Muscle layer of duodenum (tissue), 2 donors: ENCODE measurements at regions not wholly inside any gene's neighbourhood (a gene's known extent, or its start where the extent isn't known, plus 50 kb on each side); places are given as distances from the start of the nearest gene placed in this dataset.

Source experiments
- H3K27ac ChIP-seq: one replicate; pipeline ENCODE4 v1.7.0; 2013; ENCODE audit warnings: mild to moderate bottlenecking, low read length
- H3K27me3 ChIP-seq: one replicate; pipeline ENCODE4 v1.7.0; 2013; ENCODE audit warnings: low read depth, mild to moderate bottlenecking, control low read depth, low read length
- H3K36me3 ChIP-seq, 2 donors: one replicate each; pipeline ENCODE4 v1.7.0; 2013; ENCODE audit warnings: low read length in 2 of 2, control low read depth in 1 of 2, mild to moderate bottlenecking in 1 of 2; ENCODE audit not compliant: insufficient read depth in 2 of 2, control insufficient read depth in 1 of 2
- H3K4me1 ChIP-seq, 2 donors: one replicate each; pipeline ENCODE4 v1.7.0; 2013; ENCODE audit warnings: low read length in 2 of 2, mild to moderate bottlenecking in 2 of 2, control low read depth in 1 of 2, moderate library complexity in 1 of 2; ENCODE audit not compliant: insufficient read depth in 2 of 2, control insufficient read depth in 1 of 2
- H3K4me3 ChIP-seq, 2 donors: one replicate each; pipeline ENCODE4 v1.7.0; 2013; ENCODE audit warnings: low read length in 2 of 2, low read depth in 1 of 2, mild to moderate bottlenecking in 1 of 2
- H3K9me3 ChIP-seq, 2 donors: one replicate each; pipeline ENCODE4 v1.7.0; 2013; ENCODE audit warnings: low read length in 2 of 2, control low read depth in 1 of 2, mild to moderate bottlenecking in 1 of 2; ENCODE audit not compliant: control insufficient read depth in 1 of 2
- donor health status: healthy.

GRCh38 chr10:129365767-129366402, 101.2 kb upstream of the MGMT start:
- no peaks in the 10 kb centered on the region for H3K4me1 ChIP-seq
- H3K27ac ChIP-seq, result no peak overlapping the region
- no peaks in the 10 kb centered on the region for H3K27me3 ChIP-seq
- no peak overlapping the region for H3K4me3 ChIP-seq
- no peaks in the 10 kb centered on the region for H3K9me3 ChIP-seq
- no peaks in the 10 kb centered on the region for H3K36me3 ChIP-seq

- Histone ChIP-seq H3K27me3 (no peaks in the 10 kb centered on the region), H3K9me3 (no peaks in the 10 kb centered on the region), H3K4me1 (no peaks in the 10 kb centered on the region), H3K27ac (no peak overlapping the region), H3K36me3 (no peaks in the 10 kb centered on the region), H3K4me3 (no peak overlapping the region)
These were observed 100.6 kb upstream of the MGMT start for GRCh38 chr10:129366450-129366849.

DNA sequence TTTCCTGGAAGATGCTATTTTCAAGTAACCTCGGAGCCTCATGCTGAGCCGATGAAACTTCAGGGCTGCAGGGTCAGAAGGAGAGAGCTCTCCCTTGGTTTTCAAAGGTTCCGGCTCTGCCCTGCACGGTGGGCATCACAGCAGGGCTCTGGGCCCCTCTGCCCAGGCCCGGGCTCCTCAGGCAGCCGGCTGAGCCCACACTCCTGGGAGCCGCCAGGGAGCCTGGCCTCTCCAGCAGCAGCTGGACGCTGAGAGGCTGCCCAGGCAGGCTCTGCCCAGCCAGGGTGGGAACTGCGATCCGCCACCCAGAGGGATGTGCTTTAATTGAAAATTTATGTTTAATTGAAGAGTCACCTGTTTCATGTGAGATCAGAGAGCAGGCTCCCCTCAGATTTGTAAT, 97.5 kb upstream of the MGMT start:
- H3K4me1 ChIP-seq, result no peaks in the 10 kb centered on the region

DNA sequence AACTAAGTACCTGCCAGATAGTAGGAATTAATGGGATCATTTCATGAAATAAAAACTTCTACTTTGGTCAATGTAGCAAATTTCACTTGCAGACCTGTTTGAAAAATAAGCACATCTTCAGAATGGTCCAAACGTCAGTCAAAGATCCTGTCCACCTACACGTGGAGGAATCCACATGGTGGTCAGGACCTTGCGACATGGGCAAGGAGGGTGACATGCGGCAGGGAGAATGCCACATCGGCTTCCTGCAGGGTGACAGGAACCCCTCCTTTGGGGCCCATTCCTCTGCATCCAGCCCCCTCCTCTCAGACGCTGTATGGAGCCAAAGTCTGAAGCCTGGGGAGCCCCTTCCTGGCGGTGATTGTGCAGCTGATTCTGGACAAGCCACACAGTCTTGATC, 95.5 kb upstream of the MGMT start:
- H3K27ac ChIP-seq, result no peak overlapping the region
- H3K9me3 ChIP-seq, result no peaks in the 10 kb centered on the region
- no peak overlapping the region for H3K4me3 ChIP-seq
- H3K27me3 ChIP-seq, result no peaks in the 10 kb centered on the region
- no peaks in the 10 kb centered on the region for H3K4me1 ChIP-seq
- no peaks in the 10 kb centered on the region for H3K36me3 ChIP-seq

More for the DNA sequence above, 97.5 kb upstream of the MGMT start:
- Histone ChIP-seq H3K9me3 (no peaks in the 10 kb centered on the region), H3K4me3 (no peak overlapping the region), H3K27ac (no peak overlapping the region), H3K27me3 (no peaks in the 10 kb centered on the region), H3K36me3 (no peaks in the 10 kb centered on the region)

DNA sequence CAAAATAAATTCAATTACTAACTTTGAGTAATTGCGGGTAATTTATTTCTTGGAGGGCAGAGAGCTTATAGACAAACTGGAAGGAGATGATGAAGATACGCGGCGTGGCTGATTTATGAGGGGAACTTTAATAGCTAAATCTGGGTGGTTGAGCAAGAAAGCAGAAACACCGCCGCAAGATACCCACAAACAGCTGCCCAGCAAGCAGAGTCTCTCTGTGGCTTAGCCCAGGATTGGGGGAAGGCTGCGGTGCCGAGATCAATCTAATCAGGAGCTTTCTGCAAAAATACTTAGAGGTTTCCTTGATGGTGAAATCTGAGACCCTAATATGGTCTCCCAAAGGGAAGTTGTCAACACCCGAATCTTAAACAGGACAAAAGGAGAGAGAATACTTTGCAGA, 94.9 kb upstream of the MGMT start:
- Histone ChIP-seq H3K4me3 (no peak overlapping the region), H3K4me1 (no peaks in the 10 kb centered on the region), H3K27ac (no peak overlapping the region), H3K27me3 (no peaks in the 10 kb centered on the region), H3K9me3 (no peaks in the 10 kb centered on the region), H3K36me3 (no peaks in the 10 kb centered on the region)

DNA sequence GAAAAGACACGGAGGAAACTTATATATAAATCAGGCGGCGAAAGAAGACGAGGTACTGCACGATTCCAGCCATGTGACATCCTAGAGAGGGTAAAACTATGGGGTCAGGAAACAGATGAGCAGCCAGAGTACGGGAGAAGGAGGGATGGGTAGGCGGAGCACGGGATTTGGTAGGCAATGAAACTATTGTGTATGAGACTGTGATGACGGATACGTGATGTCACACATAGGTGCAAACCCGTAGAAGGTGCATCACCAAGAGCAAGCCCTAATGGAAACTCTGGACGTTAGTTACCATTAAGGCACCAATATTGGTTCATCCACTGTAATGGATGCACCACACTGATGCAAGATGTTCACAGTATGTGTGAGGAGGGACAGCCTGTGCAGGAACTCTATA, 93.8 kb upstream of the MGMT start:
- Histone ChIP-seq H3K27me3 (no peaks in the 10 kb centered on the region), H3K36me3 (no peaks in the 10 kb centered on the region), H3K27ac (no peak overlapping the region), H3K9me3 (no peaks in the 10 kb centered on the region), H3K4me1 (no peaks in the 10 kb centered on the region), H3K4me3 (no peak overlapping the region)

DNA sequence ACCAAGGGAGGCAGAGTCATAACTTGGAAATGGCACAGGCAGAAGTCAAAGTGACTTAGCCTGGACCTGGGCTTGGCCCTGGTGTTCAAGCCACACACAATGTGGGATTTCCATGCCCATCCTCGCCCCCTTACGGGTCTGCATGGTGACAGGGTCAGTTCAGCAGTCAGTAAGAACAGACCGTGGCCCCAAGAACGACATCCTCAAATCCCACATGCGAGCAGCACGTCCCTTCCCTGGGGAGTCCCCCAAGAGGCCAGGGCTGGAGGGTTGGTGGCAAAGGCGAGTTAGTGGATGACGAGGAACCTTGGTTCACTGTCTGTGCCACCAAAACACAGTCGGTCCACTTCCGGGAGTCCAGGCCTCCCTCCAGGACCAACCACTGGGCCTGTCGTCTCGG, 93.3 kb upstream of the MGMT start:
- Histone ChIP-seq H3K27ac (no peak overlapping the region), H3K36me3 (no peaks in the 10 kb centered on the region), H3K9me3 (no peaks in the 10 kb centered on the region), H3K27me3 (no peaks in the 10 kb centered on the region), H3K4me1 (no peaks in the 10 kb centered on the region), H3K4me3 (no peak overlapping the region)

GRCh38 chr10:129375171-129375570, 91.9 kb upstream of the MGMT start:
- no peak overlapping the region for H3K27ac ChIP-seq
- H3K4me3 ChIP-seq, result no peak overlapping the region
- no peaks in the 10 kb centered on the region for H3K27me3 ChIP-seq

DNA sequence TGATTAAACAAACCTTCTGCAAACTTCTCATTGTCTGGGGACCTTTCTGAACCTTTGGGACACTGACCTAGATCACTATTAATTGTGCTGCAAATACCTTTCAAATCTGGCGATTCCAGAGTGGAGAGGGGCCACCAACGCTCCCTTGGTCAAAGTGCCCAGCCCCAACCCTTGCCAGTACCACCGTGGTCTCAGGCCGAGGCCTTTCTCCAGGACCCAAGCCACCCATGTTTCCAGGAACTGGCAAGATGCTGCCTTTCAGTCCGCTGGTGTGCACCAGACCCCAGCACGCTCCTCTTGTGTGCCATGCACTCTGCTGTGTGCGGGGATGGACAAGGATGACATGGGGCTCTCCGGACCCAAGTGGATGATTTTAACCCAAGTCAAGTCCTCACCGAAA, 91.1 kb upstream of the MGMT start:
- Histone ChIP-seq H3K4me1 (no peaks in the 10 kb centered on the region), H3K27me3 (no peaks in the 10 kb centered on the region), H3K9me3 (no peaks in the 10 kb centered on the region), H3K4me3 (no peak overlapping the region), H3K36me3 (no peaks in the 10 kb centered on the region), H3K27ac (no peak overlapping the region)

More at GRCh38 chr10:129375171-129375570, 91.9 kb upstream of the MGMT start:
- Histone ChIP-seq H3K36me3 (no peaks in the 10 kb centered on the region), H3K9me3 (no peaks in the 10 kb centered on the region), H3K4me1 (no peaks in the 10 kb centered on the region)

- Histone ChIP-seq H3K4me1 (no peaks in the 10 kb centered on the region), H3K36me3 (no peaks in the 10 kb centered on the region), H3K4me3 (no peak overlapping the region), H3K27ac (no peak overlapping the region), H3K27me3 (no peaks in the 10 kb centered on the region), H3K9me3 (no peaks in the 10 kb centered on the region)
These were observed 86.8 kb upstream of the MGMT start for GRCh38 chr10:129380279-129380678.

DNA sequence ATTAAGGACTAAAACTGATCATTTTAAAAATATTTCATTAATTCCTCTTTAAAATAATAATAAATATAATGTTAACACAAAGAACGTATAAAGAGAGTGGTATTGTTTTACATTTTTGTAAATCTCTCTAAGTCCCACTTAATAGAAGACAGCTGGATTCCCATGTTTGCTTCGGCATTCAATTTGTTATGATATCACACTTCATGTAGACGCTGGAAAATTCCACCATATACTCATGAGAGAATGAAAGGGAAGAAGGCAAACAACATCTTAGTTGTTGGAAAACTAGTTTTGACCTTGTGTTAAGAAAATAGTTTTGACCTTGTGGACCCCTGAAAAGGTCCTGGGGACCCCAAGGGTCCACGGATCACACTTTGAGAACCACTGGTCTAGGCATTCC, 85.3 kb upstream of the MGMT start:
- Histone ChIP-seq H3K4me1 (no peaks in the 10 kb centered on the region), H3K36me3 (no peaks in the 10 kb centered on the region), H3K27me3 (no peaks in the 10 kb centered on the region), H3K4me3 (no peak overlapping the region), H3K9me3 (no peaks in the 10 kb centered on the region), H3K27ac (no peak overlapping the region)

DNA sequence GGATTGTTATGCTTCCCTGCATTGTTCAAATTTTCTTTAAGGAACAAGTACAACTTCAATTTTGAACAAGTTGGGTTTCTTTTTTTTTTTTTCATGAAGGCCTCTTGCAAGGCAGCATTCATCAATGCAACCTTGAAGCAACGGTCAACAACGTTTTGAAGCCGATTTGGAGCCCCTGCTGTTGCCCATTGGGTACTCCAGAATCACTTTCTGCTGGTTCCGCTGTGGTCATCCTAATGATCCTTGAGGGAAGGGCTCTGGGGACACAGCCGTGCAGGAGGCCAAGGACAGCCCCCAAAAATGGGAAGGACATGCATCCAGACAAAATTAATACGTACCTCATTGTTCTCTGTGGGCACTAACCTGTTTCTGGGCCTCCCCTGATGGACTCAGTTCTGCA, 84.6 kb upstream of the MGMT start:
- no peaks in the 10 kb centered on the region for H3K36me3 ChIP-seq
- no peaks in the 10 kb centered on the region for H3K27me3 ChIP-seq
- no peak overlapping the region for H3K27ac ChIP-seq
- H3K4me3 ChIP-seq, result no peak overlapping the region
- no peaks in the 10 kb centered on the region for H3K9me3 ChIP-seq
- no peaks in the 10 kb centered on the region for H3K4me1 ChIP-seq
